ENCODE measurements at regions not wholly inside any gene's neighbourhood (a gene's known extent, or its start where the extent isn't known, plus 50 kb on each side); places are given as distances from the start of the nearest gene placed in this dataset.

- DNase-seq (ENCODE audit: low read depth, low spot score): no peak
- in situ Hi-C loops (cut with HindIII; ENCODE audit: low pct_unique_long_range_greater_than_20kb, low sequenced_read_pairs): no loop called here
These were observed 65.1 kb upstream of the CD44 start for GRCh38 chr11:35073691-35074419.

- in situ Hi-C loops (cut with HindIII; ENCODE audit: low pct_unique_long_range_greater_than_20kb, low sequenced_read_pairs): no loop called here
These were observed 62.5 kb upstream of the CD44 start for GRCh38 chr11:35076201-35077100.

GRCh38 chr11:35077709-35078469 is 61.1 kb upstream of the CD44 start:
- no peak for DNase-seq (ENCODE audit: low read depth, low spot score)
- in situ Hi-C loops (cut with HindIII; ENCODE audit: low pct_unique_long_range_greater_than_20kb, low sequenced_read_pairs): no loop called here

More at GRCh38 chr11:35076201-35077100, 62.5 kb upstream of the CD44 start:
- DNase-seq (ENCODE audit: low read depth, low spot score): no peak

- DNase-seq (ENCODE audit: low read depth, low spot score): no peak
- in situ Hi-C loops (cut with HindIII; ENCODE audit: low pct_unique_long_range_greater_than_20kb, low sequenced_read_pairs): no loop called here
These were observed 60.6 kb upstream of the CD44 start for GRCh38 chr11:35078470-35078735.

- DNase-seq (ENCODE audit: low read depth, low spot score): no peak
- in situ Hi-C loops (cut with HindIII; ENCODE audit: low pct_unique_long_range_greater_than_20kb, low sequenced_read_pairs): no loop called here
These were observed 59.4 kb upstream of the CD44 start for GRCh38 chr11:35079611-35080010.

- no peak for DNase-seq (ENCODE audit: low read depth, low spot score)
- in situ Hi-C loops (cut with HindIII; ENCODE audit: low pct_unique_long_range_greater_than_20kb, low sequenced_read_pairs): no loop called here
These were observed 56.4 kb upstream of the CD44 start for GRCh38 chr11:35082321-35083180.

GRCh38 chr11:35083181-35083430 is 55.9 kb upstream of the CD44 start:
- no peak for DNase-seq (ENCODE audit: low read depth, low spot score)
- in situ Hi-C loops (cut with HindIII; ENCODE audit: low pct_unique_long_range_greater_than_20kb, low sequenced_read_pairs): no loop called here

GRCh38 chr11:35083431-35084238 is 55.3 kb upstream of the CD44 start:
- peak; percentile 38 for DNase-seq (ENCODE audit: low read depth, low spot score)
- in situ Hi-C loops (cut with HindIII; ENCODE audit: low pct_unique_long_range_greater_than_20kb, low sequenced_read_pairs): no loop called here

- DNase-seq (ENCODE audit: low read depth, low spot score): no peak
These were observed 54.0 kb upstream of the CD44 start for GRCh38 chr11:35084817-35085440.

GRCh38 chr11:35085531-35086165 is 53.3 kb upstream of the CD44 start:
- DNase-seq (ENCODE audit: low read depth, low spot score): no peak

More at GRCh38 chr11:35084817-35085440, 54.0 kb upstream of the CD44 start:
- in situ Hi-C loops (cut with HindIII; ENCODE audit: low pct_unique_long_range_greater_than_20kb, low sequenced_read_pairs): no loop called here

GRCh38 chr11:35087648-35088047 is 51.3 kb upstream of the CD44 start:
- no peak for DNase-seq (ENCODE audit: low read depth, low spot score)

More at GRCh38 chr11:35085531-35086165, 53.3 kb upstream of the CD44 start:
- in situ Hi-C loops (cut with HindIII; ENCODE audit: low pct_unique_long_range_greater_than_20kb, low sequenced_read_pairs): no loop called here

GRCh38 chr11:35088226-35088625 is 50.7 kb upstream of the CD44 start:
- in situ Hi-C loops (cut with HindIII; ENCODE audit: low pct_unique_long_range_greater_than_20kb, low sequenced_read_pairs): no loop called here
- DNase-seq (ENCODE audit: low read depth, low spot score): no peak

More at GRCh38 chr11:35087648-35088047, 51.3 kb upstream of the CD44 start:
- in situ Hi-C loops (cut with HindIII; ENCODE audit: low pct_unique_long_range_greater_than_20kb, low sequenced_read_pairs): no loop called here

- DNase-seq (ENCODE audit: low read depth, low spot score): peak; percentile 93
These were observed 50.3 kb upstream of the CD44 start for GRCh38 chr11:35088676-35089075.

More at GRCh38 chr11:35088676-35089075, 50.3 kb upstream of the CD44 start:
- in situ Hi-C loops (cut with HindIII; ENCODE audit: low pct_unique_long_range_greater_than_20kb, low sequenced_read_pairs): no loop called here

All from SK-MEL-5 (cell line).